GDM1 (cell line): ENCODE measurements at regions not wholly inside any gene's neighbourhood (a gene's known extent, or its start where the extent isn't known, plus 50 kb on each side); places are given as distances from the start of the nearest gene placed in this dataset.

Experiments used
- DNase-seq: peaks from one replicate; lab custom pipeline; 2025; lab: John Stamatoyannopoulos, UW

DNA sequence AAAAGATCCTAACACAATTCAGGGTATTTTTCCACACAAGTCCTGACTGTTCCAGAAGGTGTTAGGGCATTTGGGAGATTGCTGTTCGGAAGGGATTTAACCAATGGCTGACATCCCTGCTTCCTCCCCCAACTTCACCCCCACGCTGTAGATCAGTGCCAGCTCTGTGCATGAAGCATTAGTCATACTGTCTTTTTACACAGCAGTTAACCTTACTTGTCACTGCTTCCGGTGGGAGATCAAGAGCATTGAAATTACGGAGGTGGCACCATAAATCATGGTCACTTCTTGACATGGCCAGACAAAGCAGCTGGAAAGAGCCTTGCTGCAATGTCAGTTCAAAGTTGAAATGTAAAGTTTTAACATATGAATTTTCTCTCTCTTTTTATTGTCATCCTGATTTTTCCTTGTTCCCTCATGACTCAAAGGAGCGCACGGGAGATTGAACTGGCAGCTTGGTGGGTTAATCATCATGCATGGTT, 70.2 kb downstream of the HRH4 start:
- peak; percentile 77 for DNase-seq

DNA sequence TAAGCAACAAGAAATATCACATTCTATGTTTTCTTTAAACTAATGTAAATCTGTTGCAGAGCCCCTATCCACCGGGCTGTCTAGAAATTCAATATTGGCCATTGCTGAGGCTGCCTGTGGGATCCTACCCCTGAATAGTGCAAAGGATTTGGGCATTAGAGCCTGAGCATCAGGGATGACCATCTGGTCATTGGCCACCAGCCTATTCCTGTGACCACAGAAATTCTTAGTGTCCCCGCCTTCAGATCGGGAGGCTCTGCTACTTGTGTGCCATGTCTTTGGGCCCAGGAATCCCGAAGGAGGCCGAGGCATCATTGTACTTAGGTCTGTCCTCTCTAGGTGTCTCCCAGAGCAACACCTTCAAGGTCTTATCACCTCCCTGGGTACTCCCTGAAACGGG, 73.8 kb downstream of the HRH4 start:
- DNase-seq: no peak

- no peak for DNase-seq
Measured at GRCh38 chr18:24534737-24535136, 74.3 kb downstream of the HRH4 start.

GRCh38 chr18:24535527-24536295, 75.3 kb downstream of the HRH4 start:
- DNase-seq: no peak

DNA sequence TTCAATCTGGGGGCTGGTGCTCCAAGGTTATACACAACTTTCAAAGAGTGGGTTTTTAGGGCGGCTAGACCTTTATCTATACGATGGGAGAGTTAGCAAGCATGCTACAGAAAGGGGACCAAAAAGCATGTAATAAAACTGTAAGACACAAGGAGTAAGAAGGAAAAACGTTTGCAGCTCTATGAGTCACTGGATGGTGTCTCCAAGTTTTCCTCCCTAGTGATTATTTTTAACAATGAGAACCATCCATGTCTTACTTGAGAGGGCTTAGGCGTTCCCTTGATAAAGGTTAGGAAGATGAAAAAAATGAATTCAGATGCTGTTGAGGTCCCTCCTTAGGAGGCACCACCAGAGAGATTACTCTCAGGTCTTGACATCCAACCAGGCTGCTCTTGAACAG, 75.9 kb downstream of the HRH4 start:
- no peak for DNase-seq

GRCh38 chr18:24536834-24537233, 76.4 kb downstream of the HRH4 start:
- no peak for DNase-seq

GRCh38 chr18:24538414-24539264, 78.2 kb downstream of the HRH4 start:
- DNase-seq: peak; percentile 6

GRCh38 chr18:24539866-24540617, 79.6 kb downstream of the HRH4 start:
- DNase-seq: no peak

- DNase-seq: no peak
Measured at GRCh38 chr18:24540896-24541295, 80.5 kb downstream of the HRH4 start.

GRCh38 chr18:24543086-24543794, 82.8 kb downstream of the HRH4 start:
- no peak for DNase-seq

- no peak for DNase-seq
Measured at GRCh38 chr18:24543795-24544498, 83.5 kb downstream of the HRH4 start.

DNA sequence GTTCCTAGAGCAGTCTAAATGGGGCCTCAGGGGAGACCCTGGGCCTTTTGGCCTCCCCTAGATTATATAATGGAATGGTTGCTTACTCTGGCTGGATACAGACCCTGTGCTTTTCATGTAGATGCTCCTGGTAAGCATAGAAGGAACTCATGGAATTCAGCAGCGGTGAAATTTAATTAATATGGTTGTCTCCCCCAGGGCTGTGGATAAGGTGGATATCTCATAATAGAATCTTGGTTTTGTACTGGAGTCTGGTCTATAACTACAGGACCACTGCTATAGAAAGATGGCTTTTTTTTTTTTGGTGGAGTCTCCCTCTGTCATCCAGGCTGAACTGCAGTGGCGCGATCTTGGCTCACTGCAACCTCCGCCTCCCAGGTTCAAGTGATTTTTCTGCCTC, 84.5 kb downstream of the HRH4 start:
- no peak for DNase-seq

DNA sequence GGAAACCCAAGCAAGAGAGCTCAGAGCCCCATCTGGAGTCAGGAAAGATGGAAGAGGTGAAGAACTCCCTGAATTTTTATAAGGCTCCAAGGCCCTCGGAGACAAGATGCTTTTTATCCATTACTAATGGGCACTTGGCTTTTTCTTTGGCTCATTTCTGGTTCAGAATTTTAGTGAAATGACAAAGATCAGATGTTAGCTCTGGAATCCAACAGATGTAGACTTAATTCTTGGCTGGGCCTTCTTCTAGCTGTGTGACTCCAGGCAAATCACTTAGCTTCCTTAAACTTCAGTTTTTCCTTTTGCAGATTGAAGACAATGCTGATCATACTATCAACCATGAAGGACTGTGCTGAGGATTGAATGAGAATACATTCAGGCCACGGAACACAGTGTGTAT, 85.2 kb downstream of the HRH4 start:
- no peak for DNase-seq

DNA sequence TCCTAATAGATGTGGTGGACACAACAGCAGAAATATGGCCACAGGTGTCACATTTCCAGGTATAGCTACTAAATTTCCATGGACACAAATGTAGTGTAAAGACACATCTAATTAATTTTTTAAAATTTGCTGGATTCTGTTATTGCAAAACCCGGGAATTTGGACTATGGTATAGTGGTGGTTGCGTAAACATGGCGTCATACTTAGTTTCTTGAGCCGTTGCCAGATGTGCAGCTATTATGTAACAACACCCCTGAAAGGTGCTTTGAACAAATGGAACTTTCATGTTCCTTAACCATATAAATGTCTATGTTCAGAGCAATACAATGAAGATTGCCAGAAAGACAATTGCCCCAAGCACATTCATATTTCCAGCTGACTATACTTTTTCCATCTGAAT, 85.9 kb downstream of the HRH4 start:
- DNase-seq: no peak

- DNase-seq: no peak
Measured at GRCh38 chr18:24548583-24548982, 88.1 kb downstream of the HRH4 start.

DNA sequence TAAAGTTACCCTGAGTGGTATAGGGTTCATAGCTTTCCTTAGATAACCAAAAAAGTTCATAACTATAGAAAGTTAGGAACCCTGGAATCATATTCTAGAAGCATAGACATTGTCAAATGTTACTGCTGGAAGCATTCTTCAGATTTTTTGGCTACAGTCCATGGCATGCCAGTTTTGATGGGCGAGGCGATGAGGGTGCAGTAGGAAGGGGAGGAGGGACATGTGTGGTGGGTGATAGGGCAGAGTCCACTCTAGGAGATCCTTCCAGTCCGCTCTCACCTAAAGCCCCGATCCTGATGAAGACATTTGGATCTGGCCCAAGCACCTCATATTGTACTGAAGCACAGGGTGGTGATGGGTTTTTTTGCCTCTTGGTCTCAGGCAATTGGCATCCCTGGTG, 91.8 kb downstream of the HRH4 start:
- no peak for DNase-seq

- DNase-seq: no peak
Measured at GRCh38 chr18:24553571-24554285, 93.3 kb downstream of the HRH4 start.

DNA sequence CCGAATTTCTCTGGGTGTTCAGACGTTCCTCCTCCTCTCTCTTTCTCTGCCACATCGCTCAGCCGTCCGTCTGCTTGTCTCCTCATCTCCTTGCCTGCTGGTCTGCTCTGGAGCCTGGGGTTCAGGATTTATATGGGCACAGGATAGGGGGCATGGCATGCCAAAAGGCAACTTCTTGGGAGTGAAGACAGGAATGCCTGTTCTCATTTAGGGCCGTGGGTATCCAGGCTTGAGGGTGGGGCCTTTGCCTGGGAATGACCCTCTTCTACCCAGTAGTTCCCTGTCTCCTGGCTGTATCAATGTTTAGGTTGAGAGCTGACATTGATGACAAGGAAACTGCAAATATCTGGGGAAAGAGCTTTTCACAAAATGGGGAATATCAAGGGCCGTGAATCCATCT, 98.0 kb downstream of the HRH4 start:
- DNase-seq: no peak

DNA sequence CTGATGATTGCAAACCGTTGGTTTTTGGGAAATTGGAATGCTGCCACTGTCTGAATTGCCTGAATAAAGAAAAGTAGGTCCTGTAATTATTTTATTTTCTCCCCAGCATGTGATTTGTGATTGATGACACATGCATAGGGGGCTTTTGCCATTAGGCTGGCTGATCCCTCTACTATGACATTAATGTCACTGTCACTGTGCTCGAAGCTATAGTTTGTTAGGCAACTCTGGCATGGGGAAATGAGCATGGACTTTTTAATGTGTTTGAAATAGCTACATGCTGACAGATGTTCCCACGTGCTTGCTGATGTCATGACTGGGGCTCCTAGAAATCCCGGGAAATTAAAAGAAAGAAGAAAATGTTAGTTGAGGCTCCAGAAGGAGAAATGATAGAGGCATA, 99.1 kb downstream of the HRH4 start:
- no peak for DNase-seq

GRCh38 chr18:24560511-24560981, 100.1 kb downstream of the HRH4 start:
- DNase-seq: no peak
